Right lobe of liver (tissue), 6 donors: ENCODE measurements at regions not wholly inside any gene's neighbourhood (a gene's known extent, or its start where the extent isn't known, plus 50 kb on each side); places are given as distances from the start of the nearest gene placed in this dataset.

Source experiments
- ATAC-seq, 4 donors: fragments of 200-7000 bp; cut with Tn5 transposase; one replicate each; pipeline ENCODE4 v1.9.1; 2020; ENCODE audit warnings: mild to moderate bottlenecking in 4 of 4, moderate library complexity in 4 of 4
- DNase-seq, 3 donors: peaks; one replicate each; pipeline ENCODE4 v3.0.0-alpha.2; 2020
- H3K27ac ChIP-seq, 3 donors: fragments of 200-600 bp; one replicate each; pipeline ENCODE4 v1.8.0; 2022
- H3K27me3 ChIP-seq, 2 donors: fragments of 200-600 bp; one replicate each; pipeline ENCODE4 v1.8.0; 2022
- H3K36me3 ChIP-seq, 4 donors: fragments of 200-600 bp; sonication (generic) in 1 of 4; one replicate each; pipeline versions ENCODE4 v1.5.1 to v1.8.0; 2017 to 2022; ENCODE audit warnings: control low read depth in 1 of 4
- H3K4me1 ChIP-seq, 4 donors: fragments of 200-600 bp; sonication (generic) in 1 of 4; one replicate each; pipeline versions ENCODE4 v1.5.1 to v1.8.0; 2017 to 2022; ENCODE audit warnings: control low read depth in 1 of 4
- H3K4me3 ChIP-seq, 3 donors: fragments of 200-600 bp; one replicate each; pipeline ENCODE4 v1.8.0; 2022
- H3K9me3 ChIP-seq, 4 donors: fragments of 200-600 bp; sonication (generic) in 1 of 4; one replicate each; pipeline versions ENCODE4 v1.5.1 to v1.8.0; 2017 to 2022; ENCODE audit warnings: control low read depth in 1 of 4
- CTCF ChIP-seq, 4 donors: fragments of 200-600 bp in 3 of 4; fragments of 450-650 bp in 1 of 4; IDR thresholded peaks; one replicate each; pipeline versions ENCODE4 v1.5.1 to v1.8.0; 2016 to 2022; ENCODE audit warnings: antibody characterized with exemption in 4 of 4, mild to moderate bottlenecking in 2 of 4
- POLR2A ChIP-seq: fragments of 450-650 bp; IDR thresholded peaks from one replicate; pipeline ENCODE4 v1.6.1; 2017; ENCODE audit warnings: antibody characterized with exemption, mild to moderate bottlenecking
- WGBS: methylation state at CpG from one replicate; pipeline ENCODE4 v1.1.6; 2018; ENCODE audit warnings: low coverage, low lambda C conversion rate; ENCODE audit not compliant: insufficient coverage; ENCODE audit errors: missing lambda C conversion rate; 5-methylcytosine and 5-hydroxymethylcytosine counted together
- intact Hi-C, 2 donors: fragments of 100-400 bp; cut with DNase I; formaldehyde crosslinking; loops; one replicate each; pipeline versions ENCODE4 v1.11.2 to v1.14.1; 2022
- donor health status: DM: no; HTN: yes; CAD: no.
- donor health status: DM: no; HTN: no; CAD: no.
- donor health status: DM: no; HTN: no; CAD: no.
- donor health status: DM: no; HTN: yes; CAD: no.
- donor health status: DM: no; HTN: yes; CAD: no.

GRCh38 chr13:63910511-63910910 is 2494.9 kb upstream of the PCDH20 start:
- 46% methylated on average over 10 of the region's 10 CpGs for WGBS
- TF ChIP-seq CTCF (IDR thresholded peaks at IDR 0.05): no peak
- TF ChIP-seq POLR2A: no peak
- DNase-seq (no peak), ATAC-seq (no peak)
- Histone ChIP-seq H3K9me3 (no peaks in the 10 kb centered on the region), H3K4me3 (no peak overlapping the region), H3K27ac (no peak overlapping the region), H3K36me3 (no peaks in the 10 kb centered on the region), H3K27me3 (no peaks in the 10 kb centered on the region), H3K4me1 (no peaks in the 10 kb centered on the region)
- intact Hi-C loops: no loop called here

GRCh38 chr13:63909726-63910375 is 2494.2 kb upstream of the PCDH20 start:
- intact Hi-C loops: no loop called here
- Histone ChIP-seq H3K4me3 (no peak overlapping the region), H3K36me3 (no peaks in the 10 kb centered on the region), H3K9me3 (no peaks in the 10 kb centered on the region), H3K4me1 (no peaks in the 10 kb centered on the region), H3K27ac (no peak overlapping the region), H3K27me3 (no peaks in the 10 kb centered on the region)
- WGBS: 66% methylated on average over 6 of the region's 6 CpGs
- no peak for ATAC-seq
- TF ChIP-seq CTCF (IDR thresholded peaks at IDR 0.05) (no peak), POLR2A (no peak)
- DNase-seq: no peak

- ATAC-seq (no peak), DNase-seq (no peak)
- WGBS: 73% methylated on average over 4 of the region's 9 CpGs
- Histone ChIP-seq H3K36me3 (no peaks in the 10 kb centered on the region), H3K9me3 (no peaks in the 10 kb centered on the region), H3K27ac (no peak overlapping the region), H3K4me1 (no peaks in the 10 kb centered on the region), H3K4me3 (no peak overlapping the region), H3K27me3 (no peaks in the 10 kb centered on the region)
- intact Hi-C loops: no loop called here
- TF ChIP-seq CTCF (IDR thresholded peaks at IDR 0.05): no peak
- no peak for TF ChIP-seq POLR2A
Measured at GRCh38 chr13:63902141-63902540, 2486.5 kb upstream of the PCDH20 start.

GRCh38 chr13:63901630-63902029 is 2486.0 kb upstream of the PCDH20 start:
- no peak for TF ChIP-seq CTCF (IDR thresholded peaks at IDR 0.05)
- no peak for TF ChIP-seq POLR2A
- H3K4me1 ChIP-seq: no peaks in the 10 kb centered on the region
- no peaks in the 10 kb centered on the region for H3K9me3 ChIP-seq
- intact Hi-C loops: no loop called here
- WGBS: 52% methylated on average over 5 of the region's 5 CpGs
- no peaks in the 10 kb centered on the region for H3K27me3 ChIP-seq
- H3K36me3 ChIP-seq: no peaks in the 10 kb centered on the region
- H3K27ac ChIP-seq: no peak overlapping the region
- no peak for DNase-seq
- no peak overlapping the region for H3K4me3 ChIP-seq
- ATAC-seq: no peak

GRCh38 chr13:63900406-63900805 is 2484.8 kb upstream of the PCDH20 start:
- DNase-seq (no peak), ATAC-seq (no peak)
- H3K4me1 ChIP-seq: no peaks in the 10 kb centered on the region
- intact Hi-C loops: no loop called here
- H3K36me3 ChIP-seq: no peaks in the 10 kb centered on the region
- H3K9me3 ChIP-seq: no peaks in the 10 kb centered on the region
- TF ChIP-seq POLR2A: no peak
- TF ChIP-seq CTCF (IDR thresholded peaks at IDR 0.05): no peak
- 63% methylated on average over 1 of the region's 1 CpG for WGBS
- no peak overlapping the region for H3K4me3 ChIP-seq
- no peak overlapping the region for H3K27ac ChIP-seq
- H3K27me3 ChIP-seq: no peaks in the 10 kb centered on the region
